OCI-M1 (cell line): ENCODE measurements at regions not wholly inside any gene's neighbourhood (a gene's known extent, or its start where the extent isn't known, plus 50 kb on each side); places are given as distances from the start of the nearest gene placed in this dataset.
"Not testable (repeated sequence)": the region's sequence is repeated elsewhere in the genome, so short reads cannot be mapped to it uniquely, and the experiment has no call there.

Experiments
- DNase-seq: peaks from one replicate; lab custom pipeline; 2025; lab: John Stamatoyannopoulos, UW

- DNase-seq: no peak
Observed at GRCh38 chr12:84047881-84048280, 864.7 kb downstream of the SLC6A15 start.

DNA sequence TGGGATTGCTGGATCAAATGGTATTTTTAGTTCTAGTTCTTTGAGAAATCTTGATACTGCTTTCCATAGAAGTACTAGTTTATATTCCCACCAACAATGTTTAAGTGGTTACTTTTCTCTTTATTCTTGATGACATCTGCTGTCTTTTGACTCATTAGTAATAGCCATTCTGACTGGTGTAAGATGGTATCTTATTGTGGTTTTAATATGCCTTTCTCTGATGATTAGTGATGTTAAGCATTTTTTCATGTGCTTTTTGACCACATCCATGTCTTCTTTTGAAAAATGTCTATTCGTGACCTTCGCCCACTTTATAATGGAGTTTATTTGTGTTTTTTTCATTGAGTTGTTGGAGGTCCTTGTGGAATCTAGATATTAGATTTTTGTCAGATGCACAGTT, 865.7 kb downstream of the SLC6A15 start:
- DNase-seq: no peak

DNA sequence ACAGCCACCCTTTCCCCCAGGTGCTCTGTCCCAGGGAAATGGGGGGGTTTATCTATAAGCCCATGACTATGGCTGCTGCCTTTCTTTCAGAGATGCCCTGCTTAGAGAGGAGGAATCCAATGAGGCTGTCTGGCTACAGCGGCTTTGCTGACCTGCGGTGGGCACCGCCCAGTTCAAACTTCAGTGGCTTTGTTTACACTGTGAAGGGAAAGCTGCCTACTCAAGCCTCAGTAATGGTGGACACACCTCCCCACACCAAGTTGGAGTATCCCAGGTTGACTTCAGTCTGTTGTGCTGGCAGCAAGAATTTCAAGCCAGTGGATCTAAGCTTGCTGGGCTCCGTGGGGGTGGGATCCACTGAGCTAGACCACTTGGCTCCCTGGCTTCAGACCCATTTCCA, 869.2 kb downstream of the SLC6A15 start:
- no peak for DNase-seq

GRCh38 chr12:84038242-84038641, 874.4 kb downstream of the SLC6A15 start:
- DNase-seq: no peak

DNA sequence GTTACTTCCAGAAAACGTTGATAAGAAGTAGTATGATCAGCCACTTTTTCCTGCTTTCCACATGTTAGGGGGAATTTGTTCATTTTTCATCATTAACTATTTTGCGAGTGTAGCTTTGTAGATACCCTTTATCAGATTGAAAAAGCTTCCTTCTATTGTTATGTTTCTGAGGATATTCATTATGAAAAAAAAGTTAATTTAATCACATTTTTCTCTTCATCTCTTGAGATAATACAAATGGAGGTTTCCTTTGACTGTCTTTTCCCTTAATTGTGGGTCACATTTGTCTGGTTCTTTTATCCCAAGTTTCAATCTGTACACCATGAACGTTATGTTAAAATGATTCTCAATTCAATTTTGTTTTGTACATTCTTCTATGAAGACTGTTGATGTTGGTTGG, 875.7 kb downstream of the SLC6A15 start:
- no peak for DNase-seq

- no peak for DNase-seq
Observed at GRCh38 chr12:84035766-84036165, 876.8 kb downstream of the SLC6A15 start.

DNA sequence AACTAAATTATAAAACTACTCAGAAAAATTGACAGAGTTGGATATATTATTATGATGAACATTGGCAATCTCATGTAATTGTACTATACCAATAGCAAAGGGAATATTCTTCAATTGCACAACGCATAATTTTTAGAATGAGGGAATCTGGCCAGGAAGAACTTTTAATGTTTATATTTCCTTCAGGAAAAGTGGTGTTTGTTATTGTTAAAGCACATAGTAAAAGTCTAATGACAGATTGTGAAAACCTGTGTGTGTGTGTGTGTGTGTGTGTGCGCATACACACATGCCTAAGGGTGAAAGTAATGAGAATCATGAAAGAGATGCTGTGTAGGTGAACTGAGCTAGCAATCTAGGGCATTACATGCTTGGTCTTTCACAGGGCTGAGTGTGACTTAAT, 877.7 kb downstream of the SLC6A15 start:
- no peak for DNase-seq

GRCh38 chr12:84033162-84033561, 879.4 kb downstream of the SLC6A15 start:
- DNase-seq: no peak

- not testable (repeated sequence) for DNase-seq
Observed at GRCh38 chr12:84018556-84019179, 893.9 kb downstream of the SLC6A15 start.

GRCh38 chr12:84016956-84017355, 895.6 kb downstream of the SLC6A15 start:
- no peak for DNase-seq

DNA sequence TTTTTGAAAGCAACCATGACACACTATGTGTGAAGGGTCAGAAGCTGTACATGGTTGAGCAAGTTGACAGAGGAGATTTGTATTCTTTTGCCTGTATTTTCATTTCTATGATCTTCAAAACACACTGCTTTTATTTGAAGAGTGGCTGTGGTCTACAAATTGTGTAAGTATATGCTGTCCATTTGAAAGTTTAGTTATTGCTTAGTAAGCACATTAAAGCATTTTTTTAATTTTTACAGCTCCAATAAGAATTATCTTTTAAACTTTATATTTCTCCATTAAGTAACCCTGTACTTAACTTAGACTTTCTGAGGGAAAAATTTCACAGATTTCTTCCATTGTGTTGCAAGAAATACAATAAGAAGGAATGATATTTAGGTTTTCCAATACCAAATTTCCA, 915.2 kb downstream of the SLC6A15 start:
- no peak for DNase-seq

GRCh38 chr12:83996671-83997070, 915.9 kb downstream of the SLC6A15 start:
- DNase-seq: no peak

GRCh38 chr12:83985084-83985483, 927.5 kb downstream of the SLC6A15 start:
- no peak for DNase-seq

GRCh38 chr12:83980398-83980797, 932.2 kb downstream of the SLC6A15 start:
- DNase-seq: no peak

DNA sequence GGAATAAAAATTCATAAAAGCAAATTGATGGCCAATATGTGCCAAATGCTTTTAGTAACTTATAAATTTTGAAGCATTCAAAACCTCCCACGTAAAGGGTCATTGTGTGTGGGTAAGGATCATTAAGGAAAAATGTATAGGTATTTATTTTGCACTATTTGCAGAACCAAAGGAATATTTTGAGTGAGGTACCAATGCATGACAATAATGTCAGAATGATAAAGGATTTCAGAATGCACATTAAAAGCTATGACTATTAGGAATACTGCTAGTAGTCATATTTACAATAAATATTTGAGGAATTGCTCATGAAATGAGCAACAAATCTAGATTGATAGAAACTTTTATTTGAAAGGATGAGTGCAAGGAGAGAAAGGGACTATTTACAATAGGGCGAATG, 932.8 kb downstream of the SLC6A15 start:
- no peak for DNase-seq

DNA sequence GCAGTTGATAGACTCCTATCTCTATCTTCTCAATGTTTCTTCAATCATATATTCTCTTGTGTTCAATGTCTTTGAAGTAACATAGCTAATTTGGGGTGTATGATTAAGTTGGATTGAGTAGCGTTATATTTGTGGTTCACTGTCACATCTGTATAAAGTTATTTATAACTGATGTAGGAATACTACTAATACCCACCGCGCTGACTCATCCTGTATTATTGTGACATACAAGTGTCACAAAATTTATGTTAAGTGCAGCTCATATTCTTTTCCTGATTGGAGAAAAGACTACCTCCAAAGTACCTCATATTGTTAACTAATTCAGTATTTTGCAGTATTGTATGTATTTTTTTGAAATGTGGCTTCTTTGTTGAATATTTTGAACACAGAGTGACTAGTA, 940.8 kb downstream of the SLC6A15 start:
- DNase-seq: no peak

- DNase-seq: no peak
Observed at GRCh38 chr12:83960767-83961166, 951.8 kb downstream of the SLC6A15 start.

DNA sequence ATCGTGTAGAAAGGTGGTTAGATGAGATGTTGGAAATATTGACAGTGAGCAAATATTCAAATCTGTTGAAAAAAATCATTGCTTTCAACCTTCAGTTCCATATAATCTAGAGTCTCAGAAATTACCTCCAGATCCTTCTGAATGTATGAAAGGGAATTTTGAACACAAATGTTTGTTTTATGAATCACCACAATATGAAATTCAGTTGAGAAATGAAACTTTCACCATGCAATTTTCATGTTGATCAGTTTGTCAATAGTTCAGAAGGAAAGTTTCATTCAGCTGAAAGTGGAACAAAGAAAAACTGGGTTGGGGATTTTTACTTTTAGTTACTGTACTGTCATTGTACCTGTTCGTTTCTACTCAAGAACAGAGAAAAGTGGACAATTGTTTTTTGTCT, 953.6 kb downstream of the SLC6A15 start:
- DNase-seq: no peak

GRCh38 chr12:83954956-83955601, 957.5 kb downstream of the SLC6A15 start:
- peak; percentile 11 for DNase-seq

DNA sequence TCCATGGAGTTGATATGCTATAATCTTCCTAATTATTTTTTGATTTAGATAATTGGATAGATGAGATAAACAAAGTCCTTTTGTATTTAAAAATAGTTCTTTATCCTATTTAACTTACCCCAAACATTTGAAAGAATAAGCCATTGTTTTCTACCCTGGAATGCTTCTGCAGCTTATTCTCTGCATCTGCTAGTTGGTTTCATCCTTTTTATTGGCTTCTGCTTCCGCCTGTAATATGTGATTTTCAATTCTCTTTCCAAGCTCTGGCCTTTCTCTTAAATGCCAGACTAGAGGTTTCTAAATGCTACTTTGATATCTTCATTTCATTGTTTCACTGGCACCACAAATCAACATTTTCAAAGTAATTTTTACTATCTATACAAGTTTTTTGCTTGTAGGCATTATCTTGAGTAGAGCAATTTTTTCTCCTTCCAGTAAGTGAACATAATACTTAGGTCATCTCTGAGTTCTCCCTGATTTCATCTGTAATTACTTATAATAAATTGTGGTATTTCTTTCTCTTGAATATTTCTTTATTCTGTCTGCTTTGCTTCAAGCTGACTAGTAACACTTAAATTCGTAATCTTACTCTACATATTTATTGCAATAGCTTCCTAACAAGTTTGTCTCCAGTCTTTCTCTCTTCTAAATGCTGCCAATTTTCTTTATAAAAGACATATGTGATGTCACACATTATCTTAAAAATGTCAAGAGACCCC, 958.4 kb downstream of the SLC6A15 start:
- DNase-seq: no peak

GRCh38 chr12:83945871-83946270, 966.7 kb downstream of the SLC6A15 start:
- no peak for DNase-seq

GRCh38 chr12:83939718-83940117, 972.9 kb downstream of the SLC6A15 start:
- no peak for DNase-seq

GRCh38 chr12:83933615-83934014, 979.0 kb downstream of the SLC6A15 start:
- DNase-seq: no peak
